Erythroblast (primary cell): ENCODE measurements at regions not wholly inside any gene's neighbourhood (a gene's known extent, or its start where the extent isn't known, plus 50 kb on each side); places are given as distances from the start of the nearest gene placed in this dataset.

Experiments used
- GATA1 ChIP-seq: IDR thresholded peaks from 2 replicates; pipeline ENCODE4 v1.6.1; 2011; ENCODE audit warnings: low read depth, mild to moderate bottlenecking, control low read depth, low read length, moderate library complexity
- POLR2A ChIP-seq: IDR thresholded peaks from 2 replicates; pipeline ENCODE4 v1.6.1; 2011; ENCODE audit warnings: mild to moderate bottlenecking, low read length

DNA sequence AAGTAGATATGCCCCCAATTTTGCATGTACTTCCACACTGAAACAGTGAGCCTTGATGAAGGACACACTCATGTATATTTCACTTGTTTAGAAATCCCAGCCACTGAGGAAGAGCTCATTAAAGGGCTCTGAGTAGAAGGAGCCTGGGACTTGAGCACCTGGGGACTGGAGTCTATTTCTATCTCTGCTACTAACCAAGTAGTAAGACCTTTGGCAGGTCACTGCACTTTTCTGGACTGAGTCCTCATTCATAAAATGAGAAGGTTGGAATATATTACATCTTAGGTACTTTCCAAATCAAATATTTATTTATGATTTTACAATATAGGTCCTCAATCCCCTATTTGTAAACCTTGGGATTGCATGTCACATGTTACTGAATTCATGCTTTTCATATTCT, 78.2 kb upstream of the C4orf54 start:
- TF ChIP-seq POLR2A (no peak), GATA1 (no peak)
